ENCODE measurements at regions not wholly inside any gene's neighbourhood (a gene's known extent, or its start where the extent isn't known, plus 50 kb on each side); places are given as distances from the start of the nearest gene placed in this dataset.

- no peaks in the 10 kb centered on the region for H3F3A ChIP-seq (ENCODE audit: insufficient read depth, low read depth)
- H3K27ac ChIP-seq = no peak overlapping the region
- ChIA-PET CTCF (no interaction called here), POLR2A (ENCODE audit: unreplicated experiment) (no interaction called here)
- BruUV-seq (replicated peaks) = no TSS peak
- H3K27me3 ChIP-seq (ENCODE audit: insufficient read depth, low read depth) = peaks cover 78% of the 10 kb centered on the region
- no peaks in the 10 kb centered on the region for H3K9me2 ChIP-seq (ENCODE audit: insufficient read depth)
- DNase-seq = no peak
- H3K9me3 ChIP-seq (ENCODE audit: insufficient read depth, low read depth) = no peaks in the 10 kb centered on the region
- TF ChIP-seq CTCF (conservative IDR thresholded peaks at IDR 0.05) (no peak), EZH2 (IDR thresholded peaks at IDR 0.05; ENCODE audit: low read depth) (no peak)
- H3K4me1 ChIP-seq (replicated peaks; ENCODE audit: insufficient read depth) = no peaks in the 10 kb centered on the region
- no peak overlapping the region for H3K4me2 ChIP-seq
- no peak overlapping the region for H3K4me3 ChIP-seq
- no peaks in the 10 kb centered on the region for H3K36me3 ChIP-seq (ENCODE audit: low read depth)
- intact Hi-C loops (cut with micrococcal nuclease; ENCODE audit: unreplicated experiment) = no loop called here
- no peak overlapping the region for H2AFZ ChIP-seq
- H3K79me2 ChIP-seq (ENCODE audit: low read depth) = no peaks in the 10 kb centered on the region
- no peaks in the 10 kb centered on the region for H4K20me1 ChIP-seq (ENCODE audit: insufficient read depth)
Observed at GRCh38 chr5:3126639-3127038, 375.2 kb upstream of the IRX2 start.

GRCh38 chr5:3124410-3124809, 372.9 kb upstream of the IRX2 start:
- no peak overlapping the region for H3K27ac ChIP-seq
- BruUV-seq (replicated peaks) = no TSS peak
- no peak overlapping the region for H3K4me3 ChIP-seq
- no peaks in the 10 kb centered on the region for H3K9me3 ChIP-seq (ENCODE audit: insufficient read depth, low read depth)
- ChIA-PET POLR2A (ENCODE audit: unreplicated experiment) (no interaction called here), CTCF (no interaction called here)
- H3K36me3 ChIP-seq (ENCODE audit: low read depth) = no peaks in the 10 kb centered on the region
- H3K9me2 ChIP-seq (ENCODE audit: insufficient read depth) = no peaks in the 10 kb centered on the region
- TF ChIP-seq CTCF (conservative IDR thresholded peaks at IDR 0.05) = no peak
- no peak for TF ChIP-seq EZH2 (IDR thresholded peaks at IDR 0.05; ENCODE audit: low read depth)
- intact Hi-C loops (cut with micrococcal nuclease; ENCODE audit: unreplicated experiment) = no loop called here
- no peaks in the 10 kb centered on the region for H3K79me2 ChIP-seq (ENCODE audit: low read depth)
- peaks cover 79% of the 10 kb centered on the region for H3K27me3 ChIP-seq (ENCODE audit: insufficient read depth, low read depth)
- H3K4me2 ChIP-seq = no peak overlapping the region
- no peak for DNase-seq
- no peaks in the 10 kb centered on the region for H3K4me1 ChIP-seq (replicated peaks; ENCODE audit: insufficient read depth)
- no peaks in the 10 kb centered on the region for H4K20me1 ChIP-seq (ENCODE audit: insufficient read depth)
- no peaks in the 10 kb centered on the region for H3F3A ChIP-seq (ENCODE audit: insufficient read depth, low read depth)
- no peak overlapping the region for H2AFZ ChIP-seq

GRCh38 chr5:3123763-3124157, 372.3 kb upstream of the IRX2 start:
- Histone ChIP-seq H3K27ac (no peak overlapping the region), H3K79me2 (ENCODE audit: low read depth) (no peaks in the 10 kb centered on the region), H3K4me3 (no peak overlapping the region), H3K9me2 (ENCODE audit: insufficient read depth) (no peaks in the 10 kb centered on the region), H3K4me2 (no peak overlapping the region), H3F3A (ENCODE audit: insufficient read depth, low read depth) (no peaks in the 10 kb centered on the region), H2AFZ (no peak overlapping the region), H3K27me3 (ENCODE audit: insufficient read depth, low read depth) (peaks cover 82% of the 10 kb centered on the region), H3K4me1 (replicated peaks; ENCODE audit: insufficient read depth) (no peaks in the 10 kb centered on the region), H3K9me3 (ENCODE audit: insufficient read depth, low read depth) (no peaks in the 10 kb centered on the region), H3K36me3 (ENCODE audit: low read depth) (no peaks in the 10 kb centered on the region), H4K20me1 (ENCODE audit: insufficient read depth) (no peaks in the 10 kb centered on the region)
- BruUV-seq (replicated peaks) = no TSS peak
- ChIA-PET CTCF (no interaction called here), POLR2A (ENCODE audit: unreplicated experiment) (no interaction called here)
- intact Hi-C loops (cut with micrococcal nuclease; ENCODE audit: unreplicated experiment) = no loop called here
- DNase-seq = no peak
- TF ChIP-seq EZH2 (IDR thresholded peaks at IDR 0.05; ENCODE audit: low read depth) (no peak), CTCF (conservative IDR thresholded peaks at IDR 0.05) (no peak)
